ENCODE measurements at regions not wholly inside any gene's neighbourhood (a gene's known extent, or its start where the extent isn't known, plus 50 kb on each side); places are given as distances from the start of the nearest gene placed in this dataset.

GRCh38 chr2:85953476-85953875, 64.7 kb upstream of the ST3GAL5 start:
- no peak for TF ChIP-seq RAD21 (IDR thresholded peaks at IDR 0.05)
- no peak for TF ChIP-seq CTCF (IDR thresholded peaks at IDR 0.05; ENCODE audit: low read depth, low read length, missing input control)
- TF ChIP-seq SP1 (IDR thresholded peaks at IDR 0.05): no peak
- TF ChIP-seq ATF3 (IDR thresholded peaks at IDR 0.05): no peak
- no peak for TF ChIP-seq EGR1 (IDR thresholded peaks at IDR 0.05; ENCODE audit: low read depth in 2 of 2)
- no peak for TF ChIP-seq REST (IDR thresholded peaks at IDR 0.05)
- no peak for TF ChIP-seq JUND (IDR thresholded peaks at IDR 0.05)

All from liver (tissue), 3 donors.